ENCODE measurements at regions not wholly inside any gene's neighbourhood (a gene's known extent, or its start where the extent isn't known, plus 50 kb on each side); places are given as distances from the start of the nearest gene placed in this dataset.
"Not testable (repeated sequence)": the region's sequence is repeated elsewhere in the genome, so short reads cannot be mapped to it uniquely, and the experiment has no call there.

- no peak overlapping the region for H3K4me2 ChIP-seq (ENCODE audit: insufficient read depth, low read length)
- H2AFZ ChIP-seq (ENCODE audit: low read depth, low read length), result no peak overlapping the region
- H3K9me1 ChIP-seq (replicated peaks; ENCODE audit: control insufficient read depth, extremely low read depth, insufficient read depth, low read length), result no peaks in the 10 kb centered on the region
- no peaks in the 10 kb centered on the region for H4K20me1 ChIP-seq (replicated peaks; ENCODE audit: control insufficient read depth, extremely low read depth, insufficient read depth, low read length)
- no peaks in the 10 kb centered on the region for H3K79me2 ChIP-seq (ENCODE audit: control insufficient read depth, insufficient read depth, low read length)
- no peaks in the 10 kb centered on the region for H3K36me3 ChIP-seq (ENCODE audit: control insufficient read depth in 2 of 2, extremely low read depth in 1 of 2, insufficient read depth in 2 of 2, low read length in 2 of 2)
- H3K4me1 ChIP-seq (ENCODE audit: control insufficient read depth, extremely low read depth, insufficient read depth, low read length), result peaks cover 3% of the 10 kb centered on the region
- no peak for DNase-seq (ENCODE audit: low read depth, low spot score)
- TF ChIP-seq EZH2 (IDR thresholded peaks at IDR 0.05; ENCODE audit: borderline replicate concordance, low read depth, low read length, severe bottlenecking), result no peak
- TF ChIP-seq, protein P1, sequence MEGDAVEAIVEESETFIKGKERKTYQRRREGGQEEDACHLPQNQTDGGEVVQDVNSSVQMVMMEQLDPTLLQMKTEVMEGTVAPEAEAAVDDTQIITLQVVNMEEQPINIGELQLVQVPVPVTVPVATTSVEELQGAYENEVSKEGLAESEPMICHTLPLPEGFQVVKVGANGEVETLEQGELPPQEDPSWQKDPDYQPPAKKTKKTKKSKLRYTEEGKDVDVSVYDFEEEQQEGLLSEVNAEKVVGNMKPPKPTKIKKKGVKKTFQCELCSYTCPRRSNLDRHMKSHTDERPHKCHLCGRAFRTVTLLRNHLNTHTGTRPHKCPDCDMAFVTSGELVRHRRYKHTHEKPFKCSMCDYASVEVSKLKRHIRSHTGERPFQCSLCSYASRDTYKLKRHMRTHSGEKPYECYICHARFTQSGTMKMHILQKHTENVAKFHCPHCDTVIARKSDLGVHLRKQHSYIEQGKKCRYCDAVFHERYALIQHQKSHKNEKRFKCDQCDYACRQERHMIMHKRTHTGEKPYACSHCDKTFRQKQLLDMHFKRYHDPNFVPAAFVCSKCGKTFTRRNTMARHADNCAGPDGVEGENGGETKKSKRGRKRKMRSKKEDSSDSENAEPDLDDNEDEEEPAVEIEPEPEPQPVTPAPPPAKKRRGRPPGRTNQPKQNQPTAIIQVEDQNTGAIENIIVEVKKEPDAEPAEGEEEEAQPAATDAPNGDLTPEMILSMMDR (IDR thresholded peaks at IDR 0.05; ENCODE audit: extremely low read depth in 1 of 2, insufficient read depth in 1 of 2, low read depth in 1 of 2, low read length in 2 of 2), result no peak
- TF ChIP-seq, protein P2, sequence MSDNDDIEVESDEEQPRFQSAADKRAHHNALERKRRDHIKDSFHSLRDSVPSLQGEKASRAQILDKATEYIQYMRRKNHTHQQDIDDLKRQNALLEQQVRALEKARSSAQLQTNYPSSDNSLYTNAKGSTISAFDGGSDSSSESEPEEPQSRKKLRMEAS (IDR thresholded peaks at IDR 0.05; ENCODE audit: insufficient read depth, insufficient read length), result no peak
- intact Hi-C loops (cut with micrococcal nuclease) (no loop called here), dilution Hi-C loops (cut with MboI; ENCODE audit: extremely low pct_ligation_motif_present, low sequenced_read_pairs) (loop anchor here (10.0 kb wide), 1 partner anchor 365 kb away; no protein-coding TSS in a partner anchor)
- no peaks in the 10 kb centered on the region for H3K9me3 ChIP-seq (replicated peaks; ENCODE audit: control insufficient read depth, insufficient read depth, low read length)
- peaks cover 3 to 6% of the 10 kb centered on the region in 2 experiments for H3K27me3 ChIP-seq (ENCODE audit: control insufficient read depth in 2 of 2, insufficient read depth in 2 of 2, low read length in 2 of 2)
- POLR2A ChIA-PET, result no interaction called here
- H3K4me3 ChIP-seq (replicated peaks in 1 of 3; ENCODE audit: insufficient read depth in 1 of 3, low read depth in 1 of 3, low read length in 3 of 3), result no peak overlapping the region
- FAIRE-seq, result no peak
- no peak overlapping the region for H3K9ac ChIP-seq (replicated peaks; ENCODE audit: extremely low read depth, insufficient read depth, low read length)
- BruUV-seq (replicated peaks), result no TSS peak
- no peak overlapping the region for H3K27ac ChIP-seq (ENCODE audit: insufficient read depth, low read depth, low read length)
- CTCF ChIA-PET, result interaction anchor here (1.8 to 6.1 kb wide), 3 partner anchors 9 to 373 kb away, joined by 5 to 115 read pairs (median 24); no protein-coding TSS in a partner anchor
Measured at GRCh38 chr2:121069434-121069969, 215.5 kb downstream of the TFCP2L1 start.

GRCh38 chr2:121070061-121070460 is 214.9 kb downstream of the TFCP2L1 start:
- dilution Hi-C loops (cut with MboI; ENCODE audit: extremely low pct_ligation_motif_present, low sequenced_read_pairs), result not testable (repeated sequence)

More at GRCh38 chr2:121070061-121070460, 214.9 kb downstream of the TFCP2L1 start:
- H3K4me1 ChIP-seq (ENCODE audit: control insufficient read depth, extremely low read depth, insufficient read depth, low read length); H3K79me2 ChIP-seq (ENCODE audit: control insufficient read depth, insufficient read depth, low read length); H3K9ac ChIP-seq (replicated peaks; ENCODE audit: extremely low read depth, insufficient read depth, low read length); H3K9me3 ChIP-seq (replicated peaks; ENCODE audit: control insufficient read depth, insufficient read depth, low read length); H4K20me1 ChIP-seq (replicated peaks; ENCODE audit: control insufficient read depth, extremely low read depth, insufficient read depth, low read length); H3K4me3 ChIP-seq (replicated peaks in 1 of 3; ENCODE audit: insufficient read depth in 1 of 3, low read depth in 1 of 3, low read length in 3 of 3); H3K27ac ChIP-seq (ENCODE audit: insufficient read depth, low read depth, low read length); H3K27me3 ChIP-seq (ENCODE audit: control insufficient read depth in 2 of 2, insufficient read depth in 2 of 2, low read length in 2 of 2); POLR2A ChIA-PET; H3K9me1 ChIP-seq (replicated peaks; ENCODE audit: control insufficient read depth, extremely low read depth, insufficient read depth, low read length); FAIRE-seq; H3K4me2 ChIP-seq (ENCODE audit: insufficient read depth, low read length); BruUV-seq (replicated peaks); H3K36me3 ChIP-seq (ENCODE audit: control insufficient read depth in 2 of 2, extremely low read depth in 1 of 2, insufficient read depth in 2 of 2, low read length in 2 of 2); H2AFZ ChIP-seq (ENCODE audit: low read depth, low read length); DNase-seq (ENCODE audit: low read depth, low spot score): not testable (repeated sequence)
- intact Hi-C loops (cut with micrococcal nuclease), result loop anchor here (5.0 kb wide), 2 partner anchors 113 to 203 kb away; no protein-coding TSS in a partner anchor
- CTCF ChIA-PET, result interaction anchor here (0.7 to 6.1 kb wide), 11 partner anchors 9 to 376 kb away, joined by 3 to 115 read pairs (median 4); no protein-coding TSS in a partner anchor
